ENCODE measurements at regions not wholly inside any gene's neighbourhood (a gene's known extent, or its start where the extent isn't known, plus 50 kb on each side); places are given as distances from the start of the nearest gene placed in this dataset.

- H3K9me3 ChIP-seq: no peaks in the 10 kb centered on the region
- 87 to 97% methylated on average over 3 of the region's 3 CpGs for WGBS, 2 donors
- H3K4me3 ChIP-seq: no peak overlapping the region
- H3K27ac ChIP-seq: no peak overlapping the region
- no peak for DNase-seq
- H3K27me3 ChIP-seq: no peaks in the 10 kb centered on the region
- TF ChIP-seq CTCF (IDR thresholded peaks at IDR 0.05) (no peak), POLR2A (IDR thresholded peaks at IDR 0.05) (no peak)
- intact Hi-C loops (cut with DNase I; ENCODE audit: low total_unique reads): no loop called here
- no peaks in the 10 kb centered on the region for H3K36me3 ChIP-seq (ENCODE audit: low read depth, missing control alignments)
- H3K4me1 ChIP-seq: no peaks in the 10 kb centered on the region
Measured at GRCh38 chr2:236489895-236490404, 79.7 kb upstream of the ACKR3 start.

- no peak for TF ChIP-seq POLR2A (IDR thresholded peaks at IDR 0.05)
- TF ChIP-seq CTCF (IDR thresholded peaks at IDR 0.05): no peak
- intact Hi-C loops (cut with DNase I; ENCODE audit: low total_unique reads): no loop called here
- Histone ChIP-seq H3K27me3 (no peaks in the 10 kb centered on the region), H3K27ac (no peak overlapping the region), H3K36me3 (ENCODE audit: low read depth, missing control alignments) (no peaks in the 10 kb centered on the region), H3K9me3 (no peaks in the 10 kb centered on the region), H3K4me1 (no peaks in the 10 kb centered on the region), H3K4me3 (no peak overlapping the region)
- WGBS, 2 donors: 76 to 83% methylated on average over 9 of the region's 9 CpGs
- no peak for DNase-seq
Measured at GRCh38 chr2:236496340-236496739, 73.3 kb upstream of the ACKR3 start.

- Histone ChIP-seq H3K9me3 (no peaks in the 10 kb centered on the region), H3K36me3 (ENCODE audit: low read depth, missing control alignments) (no peaks in the 10 kb centered on the region), H3K4me1 (no peaks in the 10 kb centered on the region), H3K4me3 (no peak overlapping the region), H3K27me3 (no peaks in the 10 kb centered on the region), H3K27ac (no peak overlapping the region)
- 84 to 93% methylated on average over 7 of the region's 7 CpGs for WGBS, 2 donors
- no peak for TF ChIP-seq CTCF (IDR thresholded peaks at IDR 0.05)
- TF ChIP-seq POLR2A (IDR thresholded peaks at IDR 0.05): no peak
- intact Hi-C loops (cut with DNase I; ENCODE audit: low total_unique reads): no loop called here
- DNase-seq: no peak
Measured at GRCh38 chr2:236498369-236498768, 71.3 kb upstream of the ACKR3 start.

GRCh38 chr2:236499691-236500578 lies 69.7 kb upstream of the ACKR3 start:
- TF ChIP-seq CTCF (IDR thresholded peaks at IDR 0.05) (no peak), POLR2A (IDR thresholded peaks at IDR 0.05) (no peak)
- no peak overlapping the region for H3K27ac ChIP-seq
- H3K4me3 ChIP-seq: no peak overlapping the region
- H3K4me1 ChIP-seq: no peaks in the 10 kb centered on the region
- DNase-seq: no peak
- no peaks in the 10 kb centered on the region for H3K36me3 ChIP-seq (ENCODE audit: low read depth, missing control alignments)
- H3K27me3 ChIP-seq: no peaks in the 10 kb centered on the region
- no peaks in the 10 kb centered on the region for H3K9me3 ChIP-seq
- intact Hi-C loops (cut with DNase I; ENCODE audit: low total_unique reads): no loop called here
- WGBS, 2 donors: 83 to 84% methylated on average over 14 of the region's 14 CpGs

- no peaks in the 10 kb centered on the region for H3K27me3 ChIP-seq
- no peaks in the 10 kb centered on the region for H3K36me3 ChIP-seq (ENCODE audit: low read depth, missing control alignments)
- intact Hi-C loops (cut with DNase I; ENCODE audit: low total_unique reads): no loop called here
- no peak for DNase-seq
- H3K27ac ChIP-seq: no peak overlapping the region
- no peak overlapping the region for H3K4me3 ChIP-seq
- 91 to 96% methylated on average over 6 of the region's 6 CpGs for WGBS, 2 donors
- H3K9me3 ChIP-seq: no peaks in the 10 kb centered on the region
- H3K4me1 ChIP-seq: no peaks in the 10 kb centered on the region
- no peak for TF ChIP-seq POLR2A (IDR thresholded peaks at IDR 0.05)
- no peak for TF ChIP-seq CTCF (IDR thresholded peaks at IDR 0.05)
Measured at GRCh38 chr2:236501026-236501425, 68.6 kb upstream of the ACKR3 start.
